ENCODE measurements at regions not wholly inside any gene's neighbourhood (a gene's known extent, or its start where the extent isn't known, plus 50 kb on each side); places are given as distances from the start of the nearest gene placed in this dataset.
"Not testable (repeated sequence)": the region's sequence is repeated elsewhere in the genome, so short reads cannot be mapped to it uniquely, and the experiment has no call there.

- H3K4me1 ChIP-seq (ENCODE audit: insufficient read depth, low read length): no peaks in the 10 kb centered on the region
- no peak overlapping the region for H3K4me3 ChIP-seq (ENCODE audit: low read depth in 1 of 2, low read length in 2 of 2)
- no peaks in the 10 kb centered on the region for H3K36me3 ChIP-seq (ENCODE audit: insufficient read depth, low read length)
- H3K27ac ChIP-seq (ENCODE audit: low read depth, low read length): no peak overlapping the region
- no peaks in the 10 kb centered on the region for H3K9me3 ChIP-seq (ENCODE audit: low read length)
- H3K27me3 ChIP-seq (ENCODE audit: control insufficient read depth in 1 of 2, insufficient read depth in 2 of 2, low read length in 2 of 2): no peaks in the 10 kb centered on the region
- H3K9ac ChIP-seq (ENCODE audit: low read length): no peak overlapping the region
Measured at GRCh38 chr17:30696234-30696633, 128.3 kb downstream of the CRLF3 start.

- H3K27me3 ChIP-seq (ENCODE audit: control insufficient read depth in 1 of 2, insufficient read depth in 2 of 2, low read length in 2 of 2); H3K4me3 ChIP-seq (ENCODE audit: low read depth in 1 of 2, low read length in 2 of 2): not testable (repeated sequence)
Measured at GRCh38 chr17:30695265-30695811, 129.2 kb downstream of the CRLF3 start.

GRCh38 chr17:30693772-30694171, 130.7 kb downstream of the CRLF3 start:
- not testable (repeated sequence) for H3K9ac ChIP-seq (ENCODE audit: low read length); H3K4me3 ChIP-seq (ENCODE audit: low read depth in 1 of 2, low read length in 2 of 2); H3K27me3 ChIP-seq (ENCODE audit: control insufficient read depth in 1 of 2, insufficient read depth in 2 of 2, low read length in 2 of 2); H3K36me3 ChIP-seq (ENCODE audit: insufficient read depth, low read length); H3K4me1 ChIP-seq (ENCODE audit: insufficient read depth, low read length); H3K27ac ChIP-seq (ENCODE audit: low read depth, low read length); H3K9me3 ChIP-seq (ENCODE audit: low read length)

More at GRCh38 chr17:30695265-30695811, 129.2 kb downstream of the CRLF3 start:
- H3K27ac ChIP-seq (ENCODE audit: low read depth, low read length); H3K4me1 ChIP-seq (ENCODE audit: insufficient read depth, low read length); H3K9ac ChIP-seq (ENCODE audit: low read length); H3K9me3 ChIP-seq (ENCODE audit: low read length); H3K36me3 ChIP-seq (ENCODE audit: insufficient read depth, low read length): not testable (repeated sequence)

- H3K9ac ChIP-seq (ENCODE audit: low read length); H3K27ac ChIP-seq (ENCODE audit: low read depth, low read length); H3K4me1 ChIP-seq (ENCODE audit: insufficient read depth, low read length); H3K4me3 ChIP-seq (ENCODE audit: low read depth in 1 of 2, low read length in 2 of 2); H3K9me3 ChIP-seq (ENCODE audit: low read length); H3K27me3 ChIP-seq (ENCODE audit: control insufficient read depth in 1 of 2, insufficient read depth in 2 of 2, low read length in 2 of 2); H3K36me3 ChIP-seq (ENCODE audit: insufficient read depth, low read length): not testable (repeated sequence)
Measured at GRCh38 chr17:30689266-30690000, 135.1 kb downstream of the CRLF3 start.

- H3K9ac ChIP-seq (ENCODE audit: low read length); H3K4me1 ChIP-seq (ENCODE audit: insufficient read depth, low read length); H3K9me3 ChIP-seq (ENCODE audit: low read length); H3K27me3 ChIP-seq (ENCODE audit: control insufficient read depth in 1 of 2, insufficient read depth in 2 of 2, low read length in 2 of 2); H3K4me3 ChIP-seq (ENCODE audit: low read depth in 1 of 2, low read length in 2 of 2); H3K36me3 ChIP-seq (ENCODE audit: insufficient read depth, low read length); H3K27ac ChIP-seq (ENCODE audit: low read depth, low read length): not testable (repeated sequence)
Measured at GRCh38 chr17:30686538-30687479, 137.7 kb downstream of the CRLF3 start.

- not testable (repeated sequence) for H3K27me3 ChIP-seq (ENCODE audit: control insufficient read depth in 1 of 2, insufficient read depth in 2 of 2, low read length in 2 of 2); H3K27ac ChIP-seq (ENCODE audit: low read depth, low read length); H3K4me3 ChIP-seq (ENCODE audit: low read depth in 1 of 2, low read length in 2 of 2); H3K9ac ChIP-seq (ENCODE audit: low read length); H3K4me1 ChIP-seq (ENCODE audit: insufficient read depth, low read length); H3K9me3 ChIP-seq (ENCODE audit: low read length); H3K36me3 ChIP-seq (ENCODE audit: insufficient read depth, low read length)
Measured at GRCh38 chr17:30682280-30682679, 142.2 kb downstream of the CRLF3 start.

- H3K4me1 ChIP-seq (ENCODE audit: insufficient read depth, low read length); H3K36me3 ChIP-seq (ENCODE audit: insufficient read depth, low read length); H3K9ac ChIP-seq (ENCODE audit: low read length); H3K27me3 ChIP-seq (ENCODE audit: control insufficient read depth in 1 of 2, insufficient read depth in 2 of 2, low read length in 2 of 2); H3K4me3 ChIP-seq (ENCODE audit: low read depth in 1 of 2, low read length in 2 of 2); H3K27ac ChIP-seq (ENCODE audit: low read depth, low read length); H3K9me3 ChIP-seq (ENCODE audit: low read length): not testable (repeated sequence)
Measured at GRCh38 chr17:30680681-30681080, 143.8 kb downstream of the CRLF3 start.

GRCh38 chr17:30677550-30678249, 146.8 kb downstream of the CRLF3 start:
- Histone ChIP-seq H3K36me3 (ENCODE audit: insufficient read depth, low read length) (no peaks in the 10 kb centered on the region), H3K27ac (ENCODE audit: low read depth, low read length) (no peak overlapping the region), H3K4me3 (ENCODE audit: low read depth in 1 of 2, low read length in 2 of 2) (no peak overlapping the region), H3K9me3 (ENCODE audit: low read length) (no peaks in the 10 kb centered on the region), H3K9ac (ENCODE audit: low read length) (no peak overlapping the region), H3K27me3 (ENCODE audit: control insufficient read depth in 1 of 2, insufficient read depth in 2 of 2, low read length in 2 of 2) (no peaks in the 10 kb centered on the region), H3K4me1 (ENCODE audit: insufficient read depth, low read length) (no peaks in the 10 kb centered on the region)

GRCh38 chr17:30675777-30676492, 148.6 kb downstream of the CRLF3 start:
- H3K27me3 ChIP-seq (ENCODE audit: control insufficient read depth in 1 of 2, insufficient read depth in 2 of 2, low read length in 2 of 2); H3K4me1 ChIP-seq (ENCODE audit: insufficient read depth, low read length); H3K36me3 ChIP-seq (ENCODE audit: insufficient read depth, low read length); H3K9me3 ChIP-seq (ENCODE audit: low read length); H3K27ac ChIP-seq (ENCODE audit: low read depth, low read length); H3K4me3 ChIP-seq (ENCODE audit: low read depth in 1 of 2, low read length in 2 of 2); H3K9ac ChIP-seq (ENCODE audit: low read length): not testable (repeated sequence)

GRCh38 chr17:30669217-30669649, 155.3 kb downstream of the CRLF3 start:
- not testable (repeated sequence) for H3K36me3 ChIP-seq (ENCODE audit: insufficient read depth, low read length); H3K9ac ChIP-seq (ENCODE audit: low read length); H3K27me3 ChIP-seq (ENCODE audit: control insufficient read depth in 1 of 2, insufficient read depth in 2 of 2, low read length in 2 of 2); H3K4me3 ChIP-seq (ENCODE audit: low read depth in 1 of 2, low read length in 2 of 2); H3K4me1 ChIP-seq (ENCODE audit: insufficient read depth, low read length); H3K27ac ChIP-seq (ENCODE audit: low read depth, low read length); H3K9me3 ChIP-seq (ENCODE audit: low read length)
